ENCODE measurements at regions not wholly inside any gene's neighbourhood (a gene's known extent, or its start where the extent isn't known, plus 50 kb on each side); places are given as distances from the start of the nearest gene placed in this dataset.

DNA sequence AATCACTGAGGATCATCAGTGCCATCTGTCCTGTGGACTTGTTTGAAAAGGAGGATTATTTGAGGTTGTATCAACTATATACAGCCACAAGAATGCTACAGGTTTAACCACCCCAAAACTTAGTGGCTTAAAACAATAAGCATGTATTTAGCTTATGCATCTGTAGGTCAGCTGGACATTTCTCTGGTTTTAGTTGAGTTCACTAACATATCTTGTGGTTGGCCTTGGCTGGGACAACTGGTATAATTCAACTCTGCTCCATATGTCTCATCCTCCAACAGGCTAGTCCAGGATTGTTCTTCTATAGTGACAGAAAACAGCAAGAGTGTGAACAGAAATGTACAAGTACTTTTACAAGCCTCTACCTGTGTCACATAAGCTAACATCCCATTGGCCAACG, 49.9 kb upstream of the SOX6 start:
- CTCF ChIA-PET: no interaction called here
- no peak for DNase-seq (ENCODE audit: extremely low spot score)
- POLR2A ChIA-PET: no interaction called here
- TF ChIP-seq, protein P1, sequence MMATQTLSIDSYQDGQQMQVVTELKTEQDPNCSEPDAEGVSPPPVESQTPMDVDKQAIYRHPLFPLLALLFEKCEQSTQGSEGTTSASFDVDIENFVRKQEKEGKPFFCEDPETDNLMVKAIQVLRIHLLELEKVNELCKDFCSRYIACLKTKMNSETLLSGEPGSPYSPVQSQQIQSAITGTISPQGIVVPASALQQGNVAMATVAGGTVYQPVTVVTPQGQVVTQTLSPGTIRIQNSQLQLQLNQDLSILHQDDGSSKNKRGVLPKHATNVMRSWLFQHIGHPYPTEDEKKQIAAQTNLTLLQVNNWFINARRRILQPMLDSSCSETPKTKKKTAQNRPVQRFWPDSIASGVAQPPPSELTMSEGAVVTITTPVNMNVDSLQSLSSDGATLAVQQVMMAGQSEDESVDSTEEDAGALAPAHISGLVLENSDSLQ (IDR thresholded peaks at IDR 0.05): no peak
- TF ChIP-seq TARDBP (IDR thresholded peaks at IDR 0.05) (no peak), ZNF384 (IDR thresholded peaks at IDR 0.05) (no peak), SUZ12 (IDR thresholded peaks at IDR 0.05) (no peak), FOXK2 (IDR thresholded peaks at IDR 0.05) (no peak), L3MBTL2 (conservative IDR thresholded peaks at IDR 0.05) (no peak), SP1 (IDR thresholded peaks at IDR 0.05) (no peak)
